ENCODE measurements at regions not wholly inside any gene's neighbourhood (a gene's known extent, or its start where the extent isn't known, plus 50 kb on each side); places are given as distances from the start of the nearest gene placed in this dataset.

DNA sequence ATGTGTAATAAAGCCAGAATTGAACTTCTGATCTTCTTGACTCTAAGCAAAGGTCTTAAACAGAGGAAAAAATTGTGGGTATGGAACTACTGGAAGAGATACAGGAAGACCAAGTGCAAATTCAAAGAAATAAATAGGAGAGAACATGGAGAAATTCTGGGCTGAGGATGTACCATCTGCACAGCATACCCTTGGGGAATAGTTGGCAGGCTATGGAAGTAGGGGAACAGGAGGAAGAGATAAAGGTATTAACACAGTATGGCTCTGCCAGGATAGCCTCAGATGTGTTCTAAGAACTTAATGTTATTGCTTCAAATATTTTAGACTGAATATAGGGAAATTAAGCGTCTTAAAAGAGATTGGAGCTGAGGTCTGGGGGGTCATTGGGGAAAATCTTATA lies 485.4 kb downstream of the CNTN3 start (continued):
- no peak for TF ChIP-seq TEAD4 (CRISPR knock-in tag; IDR thresholded peaks at IDR 0.05)

DNA sequence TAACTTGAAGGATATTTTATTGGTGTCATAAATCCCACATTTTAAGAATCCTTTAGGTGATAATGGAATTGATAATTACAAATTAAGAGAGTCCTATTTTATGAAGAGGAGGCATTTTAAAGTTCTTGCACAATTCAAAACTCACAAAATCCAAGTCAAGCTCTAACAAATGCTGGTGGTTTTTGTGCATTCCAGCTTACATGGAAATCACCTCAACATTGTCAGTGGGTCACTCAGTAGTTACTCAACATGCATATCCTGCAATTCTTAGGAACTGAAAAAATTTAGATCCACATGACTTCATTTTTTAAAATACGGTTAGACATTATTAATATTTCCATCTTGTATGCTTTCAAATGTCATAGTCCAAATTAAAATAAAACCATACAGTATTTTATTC lies 487.2 kb downstream of the CNTN3 start:
- peaks cover 19% of the 10 kb centered on the region for H3K9me3 Mint-ChIP-seq
- no peak overlapping the region for H3K27ac Mint-ChIP-seq
- POLR2A ChIA-PET: no interaction called here
- ATAC-seq: no peak
- no peak for TF ChIP-seq ZBTB21 (CRISPR knock-in tag; IDR thresholded peaks at IDR 0.05; ENCODE audit: borderline replicate concordance)
- no peak for TF ChIP-seq JUN (CRISPR knock-in tag; IDR thresholded peaks at IDR 0.05)
- TF ChIP-seq TEAD1 (CRISPR knock-in tag; IDR thresholded peaks at IDR 0.05): no peak
- TF ChIP-seq, protein P1, sequence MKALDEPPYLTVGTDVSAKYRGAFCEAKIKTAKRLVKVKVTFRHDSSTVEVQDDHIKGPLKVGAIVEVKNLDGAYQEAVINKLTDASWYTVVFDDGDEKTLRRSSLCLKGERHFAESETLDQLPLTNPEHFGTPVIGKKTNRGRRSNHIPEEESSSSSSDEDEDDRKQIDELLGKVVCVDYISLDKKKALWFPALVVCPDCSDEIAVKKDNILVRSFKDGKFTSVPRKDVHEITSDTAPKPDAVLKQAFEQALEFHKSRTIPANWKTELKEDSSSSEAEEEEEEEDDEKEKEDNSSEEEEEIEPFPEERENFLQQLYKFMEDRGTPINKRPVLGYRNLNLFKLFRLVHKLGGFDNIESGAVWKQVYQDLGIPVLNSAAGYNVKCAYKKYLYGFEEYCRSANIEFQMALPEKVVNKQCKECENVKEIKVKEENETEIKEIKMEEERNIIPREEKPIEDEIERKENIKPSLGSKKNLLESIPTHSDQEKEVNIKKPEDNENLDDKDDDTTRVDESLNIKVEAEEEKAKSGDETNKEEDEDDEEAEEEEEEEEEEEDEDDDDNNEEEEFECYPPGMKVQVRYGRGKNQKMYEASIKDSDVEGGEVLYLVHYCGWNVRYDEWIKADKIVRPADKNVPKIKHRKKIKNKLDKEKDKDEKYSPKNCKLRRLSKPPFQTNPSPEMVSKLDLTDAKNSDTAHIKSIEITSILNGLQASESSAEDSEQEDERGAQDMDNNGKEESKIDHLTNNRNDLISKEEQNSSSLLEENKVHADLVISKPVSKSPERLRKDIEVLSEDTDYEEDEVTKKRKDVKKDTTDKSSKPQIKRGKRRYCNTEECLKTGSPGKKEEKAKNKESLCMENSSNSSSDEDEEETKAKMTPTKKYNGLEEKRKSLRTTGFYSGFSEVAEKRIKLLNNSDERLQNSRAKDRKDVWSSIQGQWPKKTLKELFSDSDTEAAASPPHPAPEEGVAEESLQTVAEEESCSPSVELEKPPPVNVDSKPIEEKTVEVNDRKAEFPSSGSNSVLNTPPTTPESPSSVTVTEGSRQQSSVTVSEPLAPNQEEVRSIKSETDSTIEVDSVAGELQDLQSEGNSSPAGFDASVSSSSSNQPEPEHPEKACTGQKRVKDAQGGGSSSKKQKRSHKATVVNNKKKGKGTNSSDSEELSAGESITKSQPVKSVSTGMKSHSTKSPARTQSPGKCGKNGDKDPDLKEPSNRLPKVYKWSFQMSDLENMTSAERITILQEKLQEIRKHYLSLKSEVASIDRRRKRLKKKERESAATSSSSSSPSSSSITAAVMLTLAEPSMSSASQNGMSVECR (CRISPR knock-in tag; IDR thresholded peaks at IDR 0.05; ENCODE audit: borderline replicate concordance): no peak
- no peak for TF ChIP-seq PRRX2 (CRISPR knock-in tag; IDR thresholded peaks at IDR 0.05)
- no peak for TF ChIP-seq SMAD3 (CRISPR knock-in tag; IDR thresholded peaks at IDR 0.05; ENCODE audit: borderline replicate concordance)
- TF ChIP-seq CBFB (CRISPR knock-in tag; IDR thresholded peaks at IDR 0.05; ENCODE audit: low read depth): no peak
- no peak for TF ChIP-seq RELA (CRISPR knock-in tag; IDR thresholded peaks at IDR 0.05; ENCODE audit: borderline replicate concordance)
- TF ChIP-seq HMGA2 (CRISPR knock-in tag; IDR thresholded peaks at IDR 0.05): no peak
- TF ChIP-seq, protein P2, sequence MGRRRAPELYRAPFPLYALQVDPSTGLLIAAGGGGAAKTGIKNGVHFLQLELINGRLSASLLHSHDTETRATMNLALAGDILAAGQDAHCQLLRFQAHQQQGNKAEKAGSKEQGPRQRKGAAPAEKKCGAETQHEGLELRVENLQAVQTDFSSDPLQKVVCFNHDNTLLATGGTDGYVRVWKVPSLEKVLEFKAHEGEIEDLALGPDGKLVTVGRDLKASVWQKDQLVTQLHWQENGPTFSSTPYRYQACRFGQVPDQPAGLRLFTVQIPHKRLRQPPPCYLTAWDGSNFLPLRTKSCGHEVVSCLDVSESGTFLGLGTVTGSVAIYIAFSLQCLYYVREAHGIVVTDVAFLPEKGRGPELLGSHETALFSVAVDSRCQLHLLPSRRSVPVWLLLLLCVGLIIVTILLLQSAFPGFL (CRISPR knock-in tag; IDR thresholded peaks at IDR 0.05; ENCODE audit: borderline replicate concordance): no peak
- no peak for TF ChIP-seq GRHL2 (CRISPR knock-in tag; IDR thresholded peaks at IDR 0.05; ENCODE audit: insufficient replicate concordance, severe bottlenecking)
- TF ChIP-seq, protein P3, sequence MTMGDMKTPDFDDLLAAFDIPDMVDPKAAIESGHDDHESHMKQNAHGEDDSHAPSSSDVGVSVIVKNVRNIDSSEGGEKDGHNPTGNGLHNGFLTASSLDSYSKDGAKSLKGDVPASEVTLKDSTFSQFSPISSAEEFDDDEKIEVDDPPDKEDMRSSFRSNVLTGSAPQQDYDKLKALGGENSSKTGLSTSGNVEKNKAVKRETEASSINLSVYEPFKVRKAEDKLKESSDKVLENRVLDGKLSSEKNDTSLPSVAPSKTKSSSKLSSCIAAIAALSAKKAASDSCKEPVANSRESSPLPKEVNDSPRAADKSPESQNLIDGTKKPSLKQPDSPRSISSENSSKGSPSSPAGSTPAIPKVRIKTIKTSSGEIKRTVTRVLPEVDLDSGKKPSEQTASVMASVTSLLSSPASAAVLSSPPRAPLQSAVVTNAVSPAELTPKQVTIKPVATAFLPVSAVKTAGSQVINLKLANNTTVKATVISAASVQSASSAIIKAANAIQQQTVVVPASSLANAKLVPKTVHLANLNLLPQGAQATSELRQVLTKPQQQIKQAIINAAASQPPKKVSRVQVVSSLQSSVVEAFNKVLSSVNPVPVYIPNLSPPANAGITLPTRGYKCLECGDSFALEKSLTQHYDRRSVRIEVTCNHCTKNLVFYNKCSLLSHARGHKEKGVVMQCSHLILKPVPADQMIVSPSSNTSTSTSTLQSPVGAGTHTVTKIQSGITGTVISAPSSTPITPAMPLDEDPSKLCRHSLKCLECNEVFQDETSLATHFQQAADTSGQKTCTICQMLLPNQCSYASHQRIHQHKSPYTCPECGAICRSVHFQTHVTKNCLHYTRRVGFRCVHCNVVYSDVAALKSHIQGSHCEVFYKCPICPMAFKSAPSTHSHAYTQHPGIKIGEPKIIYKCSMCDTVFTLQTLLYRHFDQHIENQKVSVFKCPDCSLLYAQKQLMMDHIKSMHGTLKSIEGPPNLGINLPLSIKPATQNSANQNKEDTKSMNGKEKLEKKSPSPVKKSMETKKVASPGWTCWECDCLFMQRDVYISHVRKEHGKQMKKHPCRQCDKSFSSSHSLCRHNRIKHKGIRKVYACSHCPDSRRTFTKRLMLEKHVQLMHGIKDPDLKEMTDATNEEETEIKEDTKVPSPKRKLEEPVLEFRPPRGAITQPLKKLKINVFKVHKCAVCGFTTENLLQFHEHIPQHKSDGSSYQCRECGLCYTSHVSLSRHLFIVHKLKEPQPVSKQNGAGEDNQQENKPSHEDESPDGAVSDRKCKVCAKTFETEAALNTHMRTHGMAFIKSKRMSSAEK (CRISPR knock-in tag; IDR thresholded peaks at IDR 0.05; ENCODE audit: borderline replicate concordance): no peak
- TF ChIP-seq ZNF416 (CRISPR knock-in tag; IDR thresholded peaks at IDR 0.05): no peak
- no peak for TF ChIP-seq ZNF232 (CRISPR knock-in tag; IDR thresholded peaks at IDR 0.05)
- peaks cover 7% of the 10 kb centered on the region for H3K4me1 Mint-ChIP-seq
- no peaks in the 10 kb centered on the region for H3K27me3 Mint-ChIP-seq (ENCODE audit: low read depth)
- no peak overlapping the region for H3K4me3 Mint-ChIP-seq
- peaks cover 6% of the 10 kb centered on the region; the same call in 1 of the 2 replicates for H3K36me3 Mint-ChIP-seq
- CTCF ChIA-PET: no interaction called here
- no peak for DNase-seq (ENCODE audit: low spot score)

DNA sequence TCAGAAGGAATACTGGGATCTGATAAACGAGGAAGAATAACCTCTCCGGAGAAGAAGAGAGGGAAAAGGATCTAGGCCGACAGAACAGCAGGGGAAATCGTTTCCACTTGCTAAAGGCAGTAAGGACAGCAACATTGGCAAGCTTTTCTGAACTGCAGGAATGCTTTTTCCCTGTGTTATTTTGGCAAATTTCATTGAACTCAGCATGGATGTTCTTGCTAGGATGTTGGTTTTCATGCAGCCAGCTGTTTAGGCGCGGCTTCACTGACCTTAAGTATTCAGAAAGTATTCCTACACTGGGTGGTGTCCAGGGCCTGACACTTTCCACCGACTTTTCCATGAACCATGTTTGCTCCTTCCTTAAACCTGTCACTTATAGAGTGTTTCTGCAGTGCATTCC lies 489.7 kb downstream of the CNTN3 start:
- no peak overlapping the region for H3K4me3 Mint-ChIP-seq
- CTCF ChIA-PET: no interaction called here
- TF ChIP-seq NR2C2 (CRISPR knock-in tag; IDR thresholded peaks at IDR 0.05) (no peak), ETV6 (CRISPR knock-in tag; IDR thresholded peaks at IDR 0.05) (no peak), ZNF138 (CRISPR knock-in tag; conservative IDR thresholded peaks at IDR 0.05) (no peak), EMX1 (CRISPR knock-in tag; IDR thresholded peaks at IDR 0.05) (no peak), JAZF1 (CRISPR knock-in tag; IDR thresholded peaks at IDR 0.05) (no peak), GABPB1 (CRISPR knock-in tag; IDR thresholded peaks at IDR 0.05) (no peak), SMAD4 (CRISPR knock-in tag; IDR thresholded peaks at IDR 0.05) (no peak), NFATC4 (CRISPR knock-in tag; IDR thresholded peaks at IDR 0.05) (no peak)
- TF ChIP-seq, protein P4, sequence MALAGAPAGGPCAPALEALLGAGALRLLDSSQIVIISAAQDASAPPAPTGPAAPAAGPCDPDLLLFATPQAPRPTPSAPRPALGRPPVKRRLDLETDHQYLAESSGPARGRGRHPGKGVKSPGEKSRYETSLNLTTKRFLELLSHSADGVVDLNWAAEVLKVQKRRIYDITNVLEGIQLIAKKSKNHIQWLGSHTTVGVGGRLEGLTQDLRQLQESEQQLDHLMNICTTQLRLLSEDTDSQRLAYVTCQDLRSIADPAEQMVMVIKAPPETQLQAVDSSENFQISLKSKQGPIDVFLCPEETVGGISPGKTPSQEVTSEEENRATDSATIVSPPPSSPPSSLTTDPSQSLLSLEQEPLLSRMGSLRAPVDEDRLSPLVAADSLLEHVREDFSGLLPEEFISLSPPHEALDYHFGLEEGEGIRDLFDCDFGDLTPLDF (CRISPR knock-in tag; IDR thresholded peaks at IDR 0.05): no peak

More for the DNA sequence above, 489.7 kb downstream of the CNTN3 start:
- H3K4me1 Mint-ChIP-seq: peaks cover 4% of the 10 kb centered on the region; the same call in 1 of the 2 replicates
- ATAC-seq (no peak), DNase-seq (ENCODE audit: low spot score) (no peak)
- no peaks in the 10 kb centered on the region; the same call in 1 of the 2 replicates for H3K27me3 Mint-ChIP-seq (ENCODE audit: low read depth)
- POLR2A ChIA-PET: no interaction called here
- H3K27ac Mint-ChIP-seq: no peak overlapping the region
- H3K9me3 Mint-ChIP-seq: peaks cover 29% of the 10 kb centered on the region
- peaks cover 15% of the 10 kb centered on the region for H3K36me3 Mint-ChIP-seq
